ENCODE measurements at regions not wholly inside any gene's neighbourhood (a gene's known extent, or its start where the extent isn't known, plus 50 kb on each side); places are given as distances from the start of the nearest gene placed in this dataset.

DNA sequence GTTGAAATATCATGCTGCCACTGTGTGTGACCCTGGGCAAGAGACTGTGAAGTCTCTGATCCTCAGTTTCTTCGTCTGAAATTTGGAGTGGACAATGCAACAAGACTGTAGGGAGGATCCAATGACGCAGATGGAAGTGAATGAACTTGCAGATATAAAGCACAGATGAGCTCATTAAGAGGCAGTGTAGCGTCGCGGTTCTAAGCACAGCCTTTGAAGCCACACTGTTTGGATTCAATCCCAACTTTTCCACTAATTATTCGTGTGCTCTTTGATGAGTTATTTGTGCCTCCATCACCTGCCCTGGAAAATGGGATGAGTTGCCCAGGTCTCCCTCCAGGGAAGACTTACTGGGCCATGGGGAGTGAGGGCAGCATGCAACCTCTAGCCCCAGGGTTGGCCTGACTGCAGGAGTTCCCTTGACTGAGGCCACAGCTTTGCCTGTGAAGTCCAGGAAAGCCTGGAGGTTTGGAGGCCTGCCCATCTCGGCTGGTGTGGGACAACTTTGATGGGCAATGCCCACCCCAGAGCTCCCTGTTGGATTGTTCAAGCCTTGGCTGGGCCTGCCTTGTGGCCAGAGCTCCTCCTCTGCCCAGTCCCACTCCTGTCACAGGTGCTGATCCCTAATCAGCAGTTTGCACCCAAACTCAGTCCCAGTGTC is 266.0 kb upstream of the B3GAT1 start:
- no TSS peak for BruUV-seq (replicated peaks)
- H3K9me1 ChIP-seq (ENCODE audit: control insufficient read depth, insufficient read depth, low read length) = no peaks in the 10 kb centered on the region
- ChIA-PET CTCF (ENCODE audit: low intra/inter-chr PET ratio) (no interaction called here), POLR2A (interaction anchor here (0.6 to 1.2 kb wide), 2 partner anchors 12 to 66 kb away, joined by 3 to 4 read pairs; no protein-coding TSS in a partner anchor)
- FAIRE-seq = no peak
- H3K4me3 ChIP-seq = no peak overlapping the region
- no peak overlapping the region for H3K27ac ChIP-seq (ENCODE audit: extremely low read depth, low read depth, low read length)
- no peak overlapping the region for H3K4me2 ChIP-seq (ENCODE audit: insufficient read depth, low read length)
- H4K20me1 ChIP-seq (replicated peaks; ENCODE audit: control insufficient read depth, insufficient read depth, low read length) = peaks cover 7% of the 10 kb centered on the region; the same call in 1 of the 2 replicates
- no peak overlapping the region for H3K9ac ChIP-seq (ENCODE audit: insufficient read depth in 1 of 2, low read depth in 2 of 2, low read length in 2 of 2)
- no peaks in the 10 kb centered on the region for H3K79me2 ChIP-seq (ENCODE audit: control insufficient read depth, insufficient read depth, low read length)
- no peak for ATAC-seq
- no peaks in the 10 kb centered on the region for H3K4me1 ChIP-seq (replicated peaks in 1 of 2; ENCODE audit: control insufficient read depth in 2 of 2, insufficient read depth in 2 of 2, low read length in 2 of 2)
- H3K36me3 ChIP-seq (ENCODE audit: control insufficient read depth, insufficient read depth, low read length) = no peaks in the 10 kb centered on the region
- in situ Hi-C loops (cut with MboI) (no loop called here), intact Hi-C loops (cut with micrococcal nuclease) (no loop called here)
- DNase-seq (ENCODE audit: extremely low read depth in 1 of 4, low spot score in 3 of 4) = no peak
- H2AFZ ChIP-seq (ENCODE audit: low read depth, low read length) = no peak overlapping the region
- H3K27me3 ChIP-seq (ENCODE audit: control insufficient read depth in 2 of 2, insufficient read depth in 2 of 2, low read length in 2 of 2) = peaks cover 0 to 15% of the 10 kb centered on the region in 2 experiments; a peak in 1 of 5 replicates
- H3K9me3 ChIP-seq (replicated peaks; ENCODE audit: control insufficient read depth, insufficient read depth, low read depth, low read length) = no peaks in the 10 kb centered on the region; the same call in 1 of the 2 replicates
- 0% methylated on average over 7 of the region's 7 CpGs for WGBS (ENCODE audit: insufficient coverage, low coverage, missing lambda C conversion rate)
- no peak for TF ChIP-seq ZNF140 (CRISPR knock-in tag; IDR thresholded peaks at IDR 0.05)
- TF ChIP-seq FIP1L1 (IDR thresholded peaks at IDR 0.05; ENCODE audit: low read depth, low read length, poor library complexity, severe bottlenecking) = no peak
- TF ChIP-seq, protein P1, sequence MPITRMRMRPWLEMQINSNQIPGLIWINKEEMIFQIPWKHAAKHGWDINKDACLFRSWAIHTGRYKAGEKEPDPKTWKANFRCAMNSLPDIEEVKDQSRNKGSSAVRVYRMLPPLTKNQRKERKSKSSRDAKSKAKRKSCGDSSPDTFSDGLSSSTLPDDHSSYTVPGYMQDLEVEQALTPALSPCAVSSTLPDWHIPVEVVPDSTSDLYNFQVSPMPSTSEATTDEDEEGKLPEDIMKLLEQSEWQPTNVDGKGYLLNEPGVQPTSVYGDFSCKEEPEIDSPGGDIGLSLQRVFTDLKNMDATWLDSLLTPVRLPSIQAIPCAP (CRISPR knock-in tag; IDR thresholded peaks at IDR 0.05; ENCODE audit: borderline replicate concordance) = no peak
- TF ChIP-seq ARNT (IDR thresholded peaks at IDR 0.05) = no peak
- no peak for TF ChIP-seq ZNF282 (CRISPR knock-in tag; IDR thresholded peaks at IDR 0.05)
- TF ChIP-seq, protein P2, sequence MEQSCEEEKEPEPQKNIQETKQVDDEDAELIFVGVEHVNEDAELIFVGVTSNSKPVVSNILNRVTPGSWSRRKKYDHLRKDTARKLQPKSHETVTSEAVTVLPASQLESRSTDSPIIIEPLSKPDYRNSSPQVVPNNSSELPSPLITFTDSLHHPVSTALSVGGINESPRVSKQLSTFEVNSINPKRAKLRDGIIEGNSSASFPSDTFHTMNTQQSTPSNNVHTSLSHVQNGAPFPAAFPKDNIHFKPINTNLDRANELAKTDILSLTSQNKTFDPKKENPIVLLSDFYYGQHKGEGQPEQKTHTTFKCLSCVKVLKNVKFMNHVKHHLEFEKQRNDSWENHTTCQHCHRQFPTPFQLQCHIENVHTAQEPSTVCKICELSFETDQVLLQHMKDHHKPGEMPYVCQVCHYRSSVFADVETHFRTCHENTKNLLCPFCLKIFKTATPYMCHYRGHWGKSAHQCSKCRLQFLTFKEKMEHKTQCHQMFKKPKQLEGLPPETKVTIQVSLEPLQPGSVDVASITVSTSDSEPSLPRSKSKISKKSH (CRISPR knock-in tag; IDR thresholded peaks at IDR 0.05) = no peak
- TF ChIP-seq PML (IDR thresholded peaks at IDR 0.05; ENCODE audit: low read length) = no peak
- no peak for TF ChIP-seq STAT5B (CRISPR knock-in tag; IDR thresholded peaks at IDR 0.05)
- TF ChIP-seq HNRNPLL (IDR thresholded peaks at IDR 0.05; ENCODE audit: low read depth, low read length, poor library complexity, severe bottlenecking) = no peak
- TF ChIP-seq MCM5 (IDR thresholded peaks at IDR 0.05; ENCODE audit: low read depth) = no peak
- TF ChIP-seq, protein P3, sequence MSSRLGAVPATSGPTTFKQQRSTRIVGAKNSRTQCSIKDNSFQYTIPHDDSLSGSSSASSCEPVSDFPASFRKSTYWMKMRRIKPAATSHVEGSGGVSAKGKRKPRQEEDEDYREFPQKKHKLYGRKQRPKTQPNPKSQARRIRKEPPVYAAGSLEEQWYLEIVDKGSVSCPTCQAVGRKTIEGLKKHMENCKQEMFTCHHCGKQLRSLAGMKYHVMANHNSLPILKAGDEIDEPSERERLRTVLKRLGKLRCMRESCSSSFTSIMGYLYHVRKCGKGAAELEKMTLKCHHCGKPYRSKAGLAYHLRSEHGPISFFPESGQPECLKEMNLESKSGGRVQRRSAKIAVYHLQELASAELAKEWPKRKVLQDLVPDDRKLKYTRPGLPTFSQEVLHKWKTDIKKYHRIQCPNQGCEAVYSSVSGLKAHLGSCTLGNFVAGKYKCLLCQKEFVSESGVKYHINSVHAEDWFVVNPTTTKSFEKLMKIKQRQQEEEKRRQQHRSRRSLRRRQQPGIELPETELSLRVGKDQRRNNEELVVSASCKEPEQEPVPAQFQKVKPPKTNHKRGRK (tag; IDR thresholded peaks at IDR 0.05) = no peak
- no peak for TF ChIP-seq MYBL2 (IDR thresholded peaks at IDR 0.05; ENCODE audit: low read depth)
- no peak for TF ChIP-seq MYBL2 (CRISPR knock-in tag; IDR thresholded peaks at IDR 0.05; ENCODE audit: borderline replicate concordance)
- no peak for TF ChIP-seq ETV1 (tag; conservative IDR thresholded peaks at IDR 0.05; ENCODE audit: low read depth)
- TF ChIP-seq KDM4B (IDR thresholded peaks at IDR 0.05; ENCODE audit: borderline replicate concordance in 2 of 2, low read depth in 1 of 2) = no peak
- TF ChIP-seq COPS2 (conservative IDR thresholded peaks at IDR 0.05) = no peak
- TF ChIP-seq, protein P4, sequence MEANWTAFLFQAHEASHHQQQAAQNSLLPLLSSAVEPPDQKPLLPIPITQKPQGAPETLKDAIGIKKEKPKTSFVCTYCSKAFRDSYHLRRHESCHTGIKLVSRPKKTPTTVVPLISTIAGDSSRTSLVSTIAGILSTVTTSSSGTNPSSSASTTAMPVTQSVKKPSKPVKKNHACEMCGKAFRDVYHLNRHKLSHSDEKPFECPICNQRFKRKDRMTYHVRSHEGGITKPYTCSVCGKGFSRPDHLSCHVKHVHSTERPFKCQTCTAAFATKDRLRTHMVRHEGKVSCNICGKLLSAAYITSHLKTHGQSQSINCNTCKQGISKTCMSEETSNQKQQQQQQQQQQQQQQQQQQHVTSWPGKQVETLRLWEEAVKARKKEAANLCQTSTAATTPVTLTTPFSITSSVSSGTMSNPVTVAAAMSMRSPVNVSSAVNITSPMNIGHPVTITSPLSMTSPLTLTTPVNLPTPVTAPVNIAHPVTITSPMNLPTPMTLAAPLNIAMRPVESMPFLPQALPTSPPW (CRISPR knock-in tag; IDR thresholded peaks at IDR 0.05) = no peak
- no peak for TF ChIP-seq RBBP5 (IDR thresholded peaks at IDR 0.05; ENCODE audit: borderline replicate concordance, insufficient read depth, low read length, poor library complexity, severe bottlenecking)
